Progenitor cell of endocrine pancreas (in vitro differentiated cells): ENCODE measurements at regions not wholly inside any gene's neighbourhood (a gene's known extent, or its start where the extent isn't known, plus 50 kb on each side); places are given as distances from the start of the nearest gene placed in this dataset.
"Not testable (repeated sequence)": the region's sequence is repeated elsewhere in the genome, so short reads cannot be mapped to it uniquely, and the experiment has no call there.

ENCODE experiments used
- DNase-seq: peaks from one replicate; pipeline ENCODE4 v3.0.0; 2021; ENCODE audit warnings: low spot score; ENCODE audit not compliant: unreplicated experiment
- H3K27ac Mint-ChIP-seq: 2 replicates; pipeline ENCODE4 v1.8.0; 2021; ENCODE audit warnings: mild to moderate bottlenecking, moderate library complexity, mixed read lengths
- H3K27me3 Mint-ChIP-seq: 2 replicates; pipeline ENCODE4 v1.8.0; 2021; ENCODE audit warnings: mixed read lengths
- H3K36me3 Mint-ChIP-seq: 2 replicates; pipeline ENCODE4 v1.8.0; 2022; ENCODE audit warnings: mixed read lengths; ENCODE audit not compliant: insufficient read depth
- H3K4me1 Mint-ChIP-seq: 2 replicates; pipeline ENCODE4 v1.8.0; 2021; ENCODE audit warnings: low read depth, mixed read lengths
- H3K4me3 Mint-ChIP-seq: 2 replicates; pipeline ENCODE4 v1.8.0; 2021; ENCODE audit warnings: low read depth, mild to moderate bottlenecking, moderate library complexity, mixed read lengths
- H3K9me3 Mint-ChIP-seq: 2 replicates; pipeline ENCODE4 v1.8.0; 2021; ENCODE audit warnings: low read depth, mixed read lengths
- TF ChIP-seq, protein P1 (sequence below): fragments of 200-600 bp; sonication (generic); IDR thresholded peaks from one replicate; pipeline ENCODE4 v1.5.0; 2021; ENCODE audit warnings: antibody characterized with exemption, mild to moderate bottlenecking; ENCODE audit not compliant: unreplicated experiment

DNA sequence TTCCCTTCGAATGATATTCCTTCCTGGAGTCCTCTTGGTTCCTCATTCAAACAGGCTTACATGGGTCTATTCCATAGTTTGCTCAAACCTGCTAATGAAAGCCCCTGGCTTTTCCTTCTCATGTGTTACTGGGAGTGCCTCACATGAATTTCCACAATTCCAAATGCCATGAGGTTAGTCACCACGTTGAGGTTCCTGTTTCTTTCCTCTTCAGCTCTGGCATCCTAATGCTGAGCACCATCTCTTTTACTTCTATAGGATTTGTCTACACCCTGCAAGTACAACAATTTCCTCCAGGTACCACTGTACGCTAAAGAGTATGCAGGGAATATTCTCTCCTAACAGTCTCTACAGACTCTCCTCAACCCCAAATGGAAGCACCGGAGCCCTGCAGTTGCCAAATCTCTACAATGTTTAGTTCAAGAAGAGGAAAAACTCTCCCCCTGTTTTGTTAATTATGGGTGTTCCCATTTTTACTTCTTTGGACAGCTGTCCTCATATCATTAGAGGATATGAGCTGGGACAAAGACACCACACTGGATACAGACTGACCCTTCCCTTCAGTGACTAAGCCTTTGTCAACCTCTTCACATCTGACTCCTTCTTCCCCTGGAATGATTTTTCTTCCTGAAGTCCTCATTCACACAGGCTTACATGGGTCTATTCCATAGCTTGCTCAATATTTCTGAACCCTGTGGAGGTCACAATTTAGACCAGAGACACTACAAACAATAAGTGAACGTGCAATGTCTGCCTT is 145.8 kb upstream of the BET1 start:
- Mint-ChIP-seq H3K4me1 (no peaks in the 10 kb centered on the region), H3K27ac (no peak overlapping the region), H3K36me3 (no peaks in the 10 kb centered on the region), H3K4me3 (no peak overlapping the region), H3K9me3 (no peaks in the 10 kb centered on the region), H3K27me3 (peaks cover 10% of the 10 kb centered on the region)
- no peak for DNase-seq
- TF ChIP-seq, protein P1, sequence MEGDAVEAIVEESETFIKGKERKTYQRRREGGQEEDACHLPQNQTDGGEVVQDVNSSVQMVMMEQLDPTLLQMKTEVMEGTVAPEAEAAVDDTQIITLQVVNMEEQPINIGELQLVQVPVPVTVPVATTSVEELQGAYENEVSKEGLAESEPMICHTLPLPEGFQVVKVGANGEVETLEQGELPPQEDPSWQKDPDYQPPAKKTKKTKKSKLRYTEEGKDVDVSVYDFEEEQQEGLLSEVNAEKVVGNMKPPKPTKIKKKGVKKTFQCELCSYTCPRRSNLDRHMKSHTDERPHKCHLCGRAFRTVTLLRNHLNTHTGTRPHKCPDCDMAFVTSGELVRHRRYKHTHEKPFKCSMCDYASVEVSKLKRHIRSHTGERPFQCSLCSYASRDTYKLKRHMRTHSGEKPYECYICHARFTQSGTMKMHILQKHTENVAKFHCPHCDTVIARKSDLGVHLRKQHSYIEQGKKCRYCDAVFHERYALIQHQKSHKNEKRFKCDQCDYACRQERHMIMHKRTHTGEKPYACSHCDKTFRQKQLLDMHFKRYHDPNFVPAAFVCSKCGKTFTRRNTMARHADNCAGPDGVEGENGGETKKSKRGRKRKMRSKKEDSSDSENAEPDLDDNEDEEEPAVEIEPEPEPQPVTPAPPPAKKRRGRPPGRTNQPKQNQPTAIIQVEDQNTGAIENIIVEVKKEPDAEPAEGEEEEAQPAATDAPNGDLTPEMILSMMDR = no peak

- TF ChIP-seq, protein P1 = no peak
- no peak for DNase-seq
- H3K36me3 Mint-ChIP-seq = no peaks in the 10 kb centered on the region
- H3K4me3 Mint-ChIP-seq = no peak overlapping the region
- peaks cover 4% of the 10 kb centered on the region for H3K27me3 Mint-ChIP-seq
- H3K27ac Mint-ChIP-seq = no peak overlapping the region
- H3K4me1 Mint-ChIP-seq = no peaks in the 10 kb centered on the region
- H3K9me3 Mint-ChIP-seq = no peaks in the 10 kb centered on the region
Measured at GRCh38 chr7:94154182-94154581, 150.0 kb upstream of the BET1 start.

DNA sequence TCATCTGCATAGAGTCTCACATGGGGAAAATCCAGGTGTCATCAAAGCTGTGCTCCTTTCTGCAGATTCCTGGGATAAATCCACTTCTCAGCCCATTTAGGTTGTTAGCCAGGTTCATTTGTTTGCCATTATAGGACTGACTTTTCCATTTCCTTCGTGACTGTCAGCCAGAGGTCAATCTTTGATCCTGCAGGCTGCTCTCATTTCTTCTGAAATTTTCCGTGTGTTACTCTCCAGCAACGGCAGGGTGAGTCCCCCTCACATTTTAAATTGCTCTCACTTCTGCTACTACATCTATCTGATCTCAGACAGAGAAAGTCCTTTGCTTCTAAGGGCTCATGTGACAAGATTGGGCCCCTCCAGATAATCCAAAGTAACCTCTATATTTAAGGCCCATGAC is 150.7 kb upstream of the BET1 start:
- Mint-ChIP-seq H3K36me3 (no peaks in the 10 kb centered on the region), H3K9me3 (no peaks in the 10 kb centered on the region), H3K27ac (no peak overlapping the region), H3K4me3 (no peak overlapping the region), H3K4me1 (no peaks in the 10 kb centered on the region), H3K27me3 (no peaks in the 10 kb centered on the region)
- DNase-seq = no peak
- TF ChIP-seq, protein P1 = no peak

GRCh38 chr7:94157659-94158306 is 153.6 kb upstream of the BET1 start:
- H3K27me3 Mint-ChIP-seq, H3K36me3 Mint-ChIP-seq, H3K4me3 Mint-ChIP-seq, H3K9me3 Mint-ChIP-seq, DNase-seq, H3K4me1 Mint-ChIP-seq, H3K27ac Mint-ChIP-seq: not testable (repeated sequence)

GRCh38 chr7:94160719-94161435 is 156.7 kb upstream of the BET1 start:
- Mint-ChIP-seq H3K27me3 (no peaks in the 10 kb centered on the region), H3K4me1 (no peaks in the 10 kb centered on the region), H3K9me3 (peaks cover 7% of the 10 kb centered on the region), H3K27ac (peak overlapping the region; percentile 34), H3K36me3 (no peaks in the 10 kb centered on the region), H3K4me3 (no peak overlapping the region)
- DNase-seq = no peak
- TF ChIP-seq, protein P1 = no peak
